GM19023 (cell line): ENCODE measurements at regions not wholly inside any gene's neighbourhood (a gene's known extent, or its start where the extent isn't known, plus 50 kb on each side); places are given as distances from the start of the nearest gene placed in this dataset.
A peak's percentile ranks its signal among the peaks of the same experiment; 100 is the strongest.

Experiments used
- ATAC-seq: cut with Tn5 transposase; IDR thresholded peaks from one replicate; pipeline ENCODE4 v1.9.1; 2021; ENCODE audit warnings: mild to moderate bottlenecking, moderate library complexity; ENCODE audit not compliant: unreplicated experiment

DNA sequence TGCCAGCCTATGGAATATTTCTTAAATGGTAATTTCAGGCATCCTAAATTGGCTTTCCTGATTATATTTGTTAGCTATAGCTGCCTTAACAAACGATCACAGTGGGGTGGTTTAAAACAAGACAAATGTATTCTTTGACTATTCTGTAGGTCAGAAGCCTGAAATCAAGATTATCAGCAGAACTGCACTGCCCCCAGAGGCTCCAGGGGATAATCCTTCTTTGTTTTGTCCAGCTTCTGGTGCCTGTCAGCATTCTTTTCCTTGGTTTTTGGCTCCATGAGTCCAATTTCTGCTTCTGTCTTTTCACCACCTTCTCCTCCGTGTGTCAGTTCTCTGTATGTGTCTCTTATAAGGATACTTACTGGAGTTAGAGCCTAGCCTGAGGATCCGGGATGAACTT lies 1282.2 kb upstream of the USP15 start:
- no peak for ATAC-seq

DNA sequence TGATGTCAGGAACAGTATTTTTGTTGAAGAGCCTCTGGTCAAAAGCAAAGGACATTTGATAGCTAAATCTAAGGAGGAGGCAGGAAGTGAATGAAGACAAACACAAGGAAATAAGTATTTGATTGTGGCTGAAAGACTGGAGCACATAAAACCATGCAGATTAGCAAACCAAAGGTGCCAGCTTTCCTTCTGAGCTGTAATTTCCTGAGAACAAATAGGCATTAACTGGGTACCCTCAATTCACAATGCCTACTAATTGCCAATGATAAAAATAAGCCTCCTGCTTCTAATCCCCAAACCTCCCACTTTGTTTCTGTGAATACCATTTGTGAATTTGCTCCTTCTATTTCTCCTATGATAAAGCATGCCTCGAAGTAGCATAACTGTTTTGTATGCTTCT lies 1279.6 kb upstream of the USP15 start:
- ATAC-seq, result no peak

DNA sequence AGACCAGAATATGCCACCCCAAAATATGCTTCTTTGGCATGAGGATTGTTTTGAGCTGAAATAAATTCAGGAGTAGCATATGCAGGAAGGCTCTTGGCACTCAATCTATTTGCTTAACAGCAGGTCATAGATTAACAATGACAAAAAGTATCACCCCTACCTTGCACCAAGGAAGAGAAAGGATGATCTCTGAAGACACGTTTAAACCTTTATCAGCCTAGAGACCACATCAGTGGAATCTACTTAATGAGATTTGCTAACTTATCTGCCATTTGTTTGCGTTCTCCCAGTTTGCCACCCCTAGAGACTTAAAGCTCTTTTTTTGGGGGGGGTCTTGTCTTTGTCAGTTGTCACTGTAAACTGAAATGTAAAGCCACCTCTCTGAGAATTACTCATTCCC lies 1278.7 kb upstream of the USP15 start:
- ATAC-seq, result no peak

DNA sequence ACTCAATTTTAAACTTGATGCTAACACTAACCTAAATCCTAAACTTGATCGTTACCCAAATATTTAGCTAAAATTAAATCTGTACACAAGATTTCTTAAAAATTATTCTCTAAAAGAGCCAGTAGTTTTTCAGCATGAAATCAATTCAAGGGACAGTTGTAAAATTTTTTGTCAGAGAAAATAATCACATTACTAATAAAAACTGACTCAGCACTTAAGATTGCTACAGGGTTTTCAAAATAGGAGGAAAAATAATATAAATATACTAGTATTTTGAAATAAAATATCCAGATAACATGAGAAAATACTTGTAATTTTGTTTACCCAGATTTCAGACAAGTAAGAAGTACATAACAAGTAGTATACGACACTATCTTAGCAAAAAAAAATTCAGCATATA lies 1268.1 kb upstream of the USP15 start:
- no peak for ATAC-seq

DNA sequence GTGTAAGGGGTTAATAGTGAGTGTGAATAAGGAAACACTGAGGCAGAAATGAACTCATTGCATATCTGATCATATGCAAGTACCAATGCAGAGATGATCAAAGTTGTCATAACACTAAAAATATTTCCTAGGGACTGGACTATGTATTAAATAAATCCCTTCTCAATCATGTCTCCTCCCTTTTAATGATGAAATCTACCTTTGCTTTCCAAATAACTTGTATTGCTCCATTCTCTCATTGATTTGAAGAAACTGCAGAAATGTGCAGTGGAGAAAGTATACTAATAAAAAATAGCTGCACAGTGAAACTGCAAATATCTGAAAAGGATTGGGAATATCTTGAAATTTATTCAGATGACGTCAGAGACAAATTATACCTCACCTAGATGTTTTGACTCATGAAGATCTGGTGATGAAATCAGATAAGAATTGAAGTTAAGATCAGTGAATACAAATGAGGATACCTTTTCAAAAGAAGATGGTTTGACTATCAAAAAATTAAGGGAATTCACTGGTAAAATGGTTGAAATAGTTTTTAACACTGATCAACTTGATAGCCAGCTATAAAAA lies 1264.9 kb upstream of the USP15 start:
- ATAC-seq, result no peak

DNA sequence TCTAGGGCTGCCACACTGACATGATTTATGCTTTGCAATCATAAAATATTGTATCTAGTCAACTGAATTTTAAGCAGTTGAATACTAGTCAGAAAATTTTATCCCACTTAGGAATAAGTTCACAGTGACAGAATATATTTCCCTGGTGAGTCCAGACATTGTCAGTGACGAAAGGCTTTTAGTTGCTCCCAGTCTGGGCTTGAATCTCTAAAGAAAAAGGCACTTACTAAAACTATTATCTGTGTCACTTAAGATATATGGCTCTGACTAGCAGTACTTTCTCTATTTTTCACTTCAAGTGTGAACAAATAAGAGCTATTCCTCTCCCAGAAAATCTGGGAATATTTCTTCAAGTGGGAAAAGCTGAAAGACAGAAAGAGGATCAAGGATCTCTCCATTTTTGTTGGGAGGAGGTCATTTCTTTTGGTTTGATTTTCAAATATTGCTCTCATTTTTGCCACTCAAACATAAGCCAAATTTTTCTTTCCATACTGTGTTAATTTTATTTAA lies 1262.3 kb upstream of the USP15 start:
- no peak for ATAC-seq

DNA sequence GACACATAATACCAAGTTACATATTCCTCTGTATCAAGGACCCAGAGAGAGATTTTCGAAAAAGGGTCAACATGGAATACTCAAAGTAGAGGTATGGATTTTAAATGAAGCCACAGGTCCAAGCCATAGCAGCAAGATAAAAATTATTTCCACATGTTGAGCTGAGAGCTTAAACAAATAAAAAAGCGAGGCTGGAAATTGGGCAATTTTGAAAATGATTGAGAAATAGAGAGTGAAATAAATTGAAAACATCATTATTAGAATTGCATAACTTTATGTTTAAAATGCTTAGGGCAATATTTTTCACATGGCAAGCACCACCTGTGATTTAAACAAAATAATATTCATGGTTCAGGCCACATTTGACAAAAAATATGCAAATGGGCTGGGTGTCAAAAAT lies 1251.0 kb upstream of the USP15 start:
- no peak for ATAC-seq

DNA sequence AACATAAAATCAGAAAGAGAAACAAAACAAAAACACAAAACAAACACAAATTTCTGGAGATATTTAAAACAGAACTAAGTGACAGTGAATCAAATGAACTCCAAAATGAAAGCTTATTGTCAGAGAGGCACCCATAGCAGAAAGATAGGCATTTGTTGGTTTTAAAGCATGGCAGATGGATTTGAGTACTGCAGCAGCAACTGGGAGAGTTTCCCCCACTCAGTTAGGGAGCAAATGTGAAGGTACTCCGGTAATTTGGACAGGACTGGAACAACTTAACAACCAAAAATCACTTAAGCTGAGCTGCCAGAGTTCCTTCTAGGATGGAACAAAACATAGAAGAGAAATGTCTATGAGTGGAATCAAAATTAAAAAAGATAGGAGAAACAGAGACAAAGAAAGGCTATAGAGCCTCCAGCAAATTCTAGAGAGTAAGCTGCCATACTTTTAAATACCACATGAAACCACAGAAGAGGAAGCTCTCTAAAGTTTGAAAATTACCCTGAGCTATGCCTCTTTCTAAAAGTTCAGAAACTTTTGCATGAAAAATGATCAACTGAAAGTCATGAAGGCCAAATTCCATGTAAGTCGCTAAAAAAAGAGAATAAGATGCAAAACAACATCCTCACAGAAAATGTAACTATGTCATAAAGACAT lies 1248.3 kb upstream of the USP15 start:
- ATAC-seq, result no peak

DNA sequence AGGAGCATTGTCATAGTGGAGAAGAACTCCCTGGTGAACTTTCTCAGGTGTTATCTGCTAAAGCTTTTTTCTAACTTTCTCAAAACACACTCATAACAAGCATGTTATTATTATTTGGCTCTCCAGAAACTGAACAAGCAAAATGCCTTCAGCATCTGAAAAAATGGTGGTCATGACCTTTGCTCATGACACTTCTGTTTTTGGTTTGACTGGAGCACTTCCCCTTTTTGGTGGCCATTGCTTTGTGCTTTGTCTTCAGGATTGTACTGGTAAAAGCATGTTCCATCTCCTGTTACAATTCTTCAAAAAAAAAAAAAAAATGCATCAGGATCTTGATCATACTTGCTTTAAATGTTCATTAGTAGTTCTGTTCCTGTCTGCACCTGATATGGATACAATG lies 1241.6 kb upstream of the USP15 start:
- ATAC-seq, result peak; percentile 85

DNA sequence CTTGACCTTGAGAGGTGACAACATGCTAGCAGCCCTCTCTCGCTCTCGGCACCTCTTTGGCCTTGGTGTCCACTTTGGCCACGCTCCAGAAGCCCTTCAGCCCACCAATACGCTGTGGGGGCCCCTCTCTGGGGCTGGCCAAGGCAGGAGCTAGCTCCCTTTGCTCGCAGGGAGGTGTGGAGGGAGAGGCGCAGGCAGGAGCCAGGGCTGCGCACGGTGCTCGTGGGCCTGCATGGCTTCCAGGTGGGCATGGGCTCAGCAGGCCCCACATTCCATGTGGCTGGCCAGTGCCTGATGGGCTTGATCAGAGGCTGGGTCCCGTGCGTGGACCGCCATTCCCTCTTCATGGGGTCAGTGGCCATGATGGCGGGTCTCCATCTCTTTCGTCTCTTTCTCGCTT lies 1237.0 kb upstream of the USP15 start:
- ATAC-seq, result no peak

DNA sequence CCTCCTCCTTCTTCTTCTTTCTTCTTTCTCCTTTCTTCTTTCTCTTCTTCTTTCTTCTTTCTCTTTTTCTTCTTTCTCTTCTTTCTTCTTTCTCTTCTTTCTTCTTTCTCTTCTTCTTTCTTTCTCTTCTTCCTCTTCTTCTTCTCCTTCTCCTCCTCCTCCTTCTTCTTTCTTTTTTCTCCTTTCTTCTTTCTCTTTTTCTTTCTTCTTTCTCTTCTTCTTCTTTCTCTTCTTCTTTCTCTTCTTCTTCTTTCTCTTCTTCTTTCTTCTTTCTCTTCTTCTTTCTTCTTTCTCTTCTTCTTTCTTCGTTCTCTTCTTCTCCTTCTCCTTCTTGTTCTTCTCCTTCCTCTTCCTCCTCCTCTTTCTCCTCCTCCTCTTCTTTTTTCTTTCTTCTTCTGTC lies 1230.7 kb upstream of the USP15 start:
- ATAC-seq, result no peak

DNA sequence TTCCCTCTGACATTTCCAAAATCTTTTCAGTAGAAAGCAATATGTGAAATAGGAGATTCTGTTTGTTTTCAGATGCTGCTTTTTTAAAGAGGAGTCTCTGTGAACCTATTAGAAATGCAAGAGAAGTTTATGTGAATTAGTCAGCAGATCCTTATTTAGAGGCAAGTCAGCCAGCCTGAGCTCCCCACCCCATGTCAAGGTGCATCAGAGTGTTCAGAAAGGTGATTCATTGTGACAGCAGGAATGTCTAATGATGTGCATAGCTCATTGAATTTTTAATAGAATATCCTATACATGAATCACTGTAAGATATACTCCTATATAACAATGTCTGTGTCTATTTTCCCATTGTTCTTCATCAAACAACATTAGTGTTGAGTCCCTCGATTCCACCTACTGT lies 1222.4 kb upstream of the USP15 start:
- ATAC-seq, result no peak

DNA sequence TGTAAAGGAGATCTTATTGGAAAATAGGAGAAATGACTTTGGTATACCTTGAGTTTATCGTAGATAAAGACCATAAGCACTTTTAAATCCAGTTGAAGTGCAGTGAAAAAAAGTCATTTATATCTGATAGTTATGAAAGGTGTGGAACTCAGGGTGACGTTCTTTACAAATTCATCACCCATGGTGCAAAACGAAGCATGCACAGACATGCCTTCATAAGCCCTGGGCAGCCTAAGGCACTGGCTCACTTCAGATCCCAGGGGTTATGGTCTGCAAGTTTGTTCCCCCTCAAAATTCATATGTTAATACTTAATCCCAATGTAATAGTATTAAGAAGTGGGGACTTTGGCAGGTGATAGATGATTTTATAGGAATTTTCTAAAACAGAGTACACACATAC lies 1216.4 kb upstream of the USP15 start:
- no peak for ATAC-seq

DNA sequence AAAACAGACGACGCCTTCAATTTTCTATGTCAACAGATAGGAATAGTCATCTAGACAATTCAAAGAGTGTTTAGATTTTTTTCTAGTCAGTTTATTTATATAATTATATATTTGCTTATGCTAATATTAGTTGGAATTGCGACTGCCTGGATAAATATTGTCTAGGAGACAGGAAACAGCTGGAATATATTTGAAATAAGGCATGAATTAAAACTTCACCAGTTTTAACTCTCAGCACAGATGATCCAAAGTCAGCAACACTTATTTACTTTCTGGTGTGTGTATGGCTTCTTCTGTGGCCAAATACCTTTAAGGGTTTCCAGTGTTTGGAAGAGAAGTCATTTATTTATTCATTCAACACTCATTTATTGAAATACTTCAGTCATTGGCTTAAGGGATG lies 1215.4 kb upstream of the USP15 start:
- no peak for ATAC-seq

DNA sequence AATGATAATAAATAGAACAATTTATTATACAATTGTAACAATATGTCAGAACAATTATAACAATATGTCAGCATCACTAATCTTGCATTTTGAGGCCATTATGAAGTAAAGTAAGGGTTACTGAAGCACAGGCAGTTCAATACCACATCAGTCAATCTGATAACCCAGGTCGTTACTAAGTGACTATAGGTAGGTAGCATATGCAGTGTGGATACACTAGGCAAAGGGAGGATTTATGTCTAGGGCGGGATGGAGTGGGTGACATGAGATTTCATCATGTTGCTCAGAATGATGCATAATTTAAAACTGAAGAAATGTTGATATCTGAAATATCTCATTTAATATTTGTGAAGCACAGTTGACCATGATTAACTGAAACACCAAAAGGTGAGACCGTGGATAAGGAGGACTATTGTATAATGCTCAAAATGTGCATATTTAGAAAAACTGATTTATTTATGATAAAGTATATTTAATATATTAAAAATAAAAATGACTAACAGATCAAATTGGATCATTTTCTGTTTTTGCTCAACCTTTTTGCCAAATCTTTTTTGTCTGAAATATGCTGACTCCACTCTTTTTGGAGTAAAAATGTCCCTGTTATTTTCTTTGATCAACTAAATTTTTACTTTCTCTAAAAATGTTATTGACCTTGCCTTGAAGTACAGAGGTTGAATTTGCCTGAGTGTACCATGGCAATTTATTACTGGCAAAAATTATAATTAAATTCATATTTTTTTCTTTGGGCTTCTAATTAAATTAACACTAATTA lies 1189.4 kb upstream of the USP15 start:
- ATAC-seq, result no peak

DNA sequence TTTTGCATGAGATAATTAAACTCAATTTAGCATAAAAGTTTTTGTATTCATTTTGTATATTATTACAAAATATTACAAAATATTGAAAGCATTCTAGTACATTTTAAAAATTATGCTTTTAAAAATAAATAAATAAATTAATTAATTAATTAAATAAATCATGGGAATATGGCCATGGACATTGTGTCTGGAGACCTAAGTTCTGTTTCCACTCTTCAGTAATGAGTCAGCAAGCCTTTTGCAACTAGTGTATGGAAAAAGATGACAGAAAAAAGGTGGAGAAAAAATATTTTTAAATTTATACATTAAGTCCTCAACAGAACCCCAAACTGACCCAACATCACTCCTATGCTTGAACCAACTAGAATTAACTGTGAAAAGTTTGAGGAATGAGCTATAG lies 1187.5 kb upstream of the USP15 start:
- no peak for ATAC-seq

DNA sequence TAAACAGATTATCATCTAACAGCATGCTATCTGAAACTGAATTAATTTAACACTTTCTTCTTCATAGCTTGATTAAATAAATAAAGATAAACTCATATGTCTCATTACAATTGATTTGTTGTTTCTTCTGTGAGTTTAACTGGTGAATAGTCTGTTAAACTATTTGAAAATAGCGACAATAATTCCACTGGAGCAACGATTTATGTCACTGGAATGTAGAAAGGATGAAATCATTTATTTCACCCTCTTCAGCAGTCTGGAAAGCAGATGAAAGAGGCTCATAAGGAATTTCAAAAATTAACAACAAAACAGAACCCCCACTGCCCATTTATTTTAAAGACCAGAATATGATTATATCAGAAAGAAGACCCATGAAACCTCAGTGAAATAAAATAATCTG lies 1165.1 kb upstream of the USP15 start:
- ATAC-seq, result no peak

DNA sequence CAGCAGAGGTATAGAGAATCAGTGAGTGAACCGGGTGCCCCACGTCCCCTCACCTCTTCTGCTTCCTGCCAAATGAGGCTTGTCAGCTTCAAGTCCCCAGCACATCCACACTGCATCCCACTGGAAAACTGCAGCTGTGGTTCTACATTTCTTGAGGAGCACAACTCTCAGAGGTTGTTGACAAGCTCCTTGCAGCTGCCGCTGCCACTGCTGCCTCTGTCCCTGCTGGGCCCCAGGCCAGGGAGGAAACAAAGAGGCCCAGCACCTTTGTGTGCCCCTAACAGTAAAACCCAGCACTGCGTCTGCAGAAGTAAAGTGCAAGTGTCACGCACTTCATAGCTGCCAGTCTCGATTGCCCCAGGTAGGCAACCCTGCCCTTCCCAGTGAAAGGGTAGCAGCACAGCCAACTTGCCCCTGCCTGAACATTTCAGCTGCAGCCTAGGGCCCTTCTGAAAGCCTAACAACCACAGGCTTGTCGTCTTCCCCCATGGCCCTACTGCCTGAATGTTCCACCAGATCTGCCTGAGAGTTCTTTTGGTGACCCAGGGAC lies 1162.1 kb upstream of the USP15 start:
- ATAC-seq, result no peak

DNA sequence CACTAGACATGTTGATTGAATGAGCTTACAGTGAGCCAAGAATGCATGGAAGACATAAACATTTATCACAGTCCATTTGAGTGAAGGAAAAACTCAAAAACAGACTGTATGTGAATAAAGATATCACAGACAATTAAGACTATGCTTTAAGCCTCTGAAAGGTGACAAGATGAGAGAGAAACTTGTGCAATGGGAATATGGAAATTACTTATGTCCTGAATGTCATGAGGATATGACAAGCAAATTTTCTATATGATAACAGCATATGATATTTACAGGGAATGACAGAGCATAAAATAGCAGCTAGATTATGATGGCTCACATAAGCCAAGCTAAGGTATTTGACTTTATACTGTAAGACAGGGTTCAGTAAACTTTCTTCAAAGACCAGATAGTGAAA lies 1153.1 kb upstream of the USP15 start:
- no peak for ATAC-seq

DNA sequence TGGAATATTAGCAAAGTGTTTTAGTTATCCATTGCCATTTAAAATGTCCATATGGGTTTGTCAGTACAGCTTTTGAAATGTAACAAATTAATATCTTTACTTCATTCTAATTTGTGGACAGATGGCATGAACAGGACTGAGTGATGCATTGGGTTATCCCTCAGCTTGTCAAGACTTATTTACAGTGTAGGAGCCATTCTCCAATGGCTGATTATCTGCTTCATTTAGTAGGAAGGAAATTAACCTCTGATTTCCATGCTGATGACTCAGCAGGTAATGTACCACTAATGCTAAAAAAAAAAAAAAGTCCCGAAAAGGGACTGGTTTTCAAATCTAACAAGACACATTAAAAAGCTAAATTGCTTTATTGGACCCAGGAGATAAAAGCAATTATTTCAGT lies 1149.0 kb upstream of the USP15 start:
- no peak for ATAC-seq

DNA sequence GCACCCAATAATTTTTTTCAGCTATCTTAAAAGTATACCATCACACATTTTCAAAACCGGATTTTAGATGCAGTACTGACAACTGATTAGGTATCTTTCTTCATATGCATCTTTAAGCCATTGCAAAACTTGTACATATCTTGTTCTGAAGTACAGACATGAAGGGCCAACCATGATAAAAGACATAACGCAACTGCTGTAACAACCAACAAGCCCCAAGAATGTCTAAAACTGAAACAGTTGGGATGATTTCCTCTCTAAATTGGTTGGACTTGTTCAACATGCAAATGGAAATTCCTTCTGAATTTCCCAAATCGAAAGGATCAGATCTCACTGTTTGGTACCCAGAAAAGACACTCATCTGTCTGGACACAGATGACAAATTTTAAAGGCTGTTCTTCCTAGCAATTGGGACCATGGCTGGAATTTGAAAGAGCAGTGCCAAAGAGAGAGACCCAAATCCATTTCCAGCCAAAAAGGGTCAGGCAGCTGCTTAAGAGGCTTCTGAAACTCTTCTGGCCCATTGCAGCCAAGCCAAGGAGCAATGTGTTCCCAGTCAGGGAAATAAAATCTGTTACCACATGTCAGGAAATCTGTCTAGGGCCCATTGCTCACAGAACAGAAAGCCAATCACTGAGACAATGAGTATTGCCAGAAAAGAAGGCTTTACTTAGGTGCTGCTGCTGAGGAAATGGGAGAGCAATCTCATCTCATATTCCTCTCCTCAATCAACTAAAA lies 1122.4 kb upstream of the USP15 start:
- no peak for ATAC-seq
